ENCODE measurements at regions not wholly inside any gene's neighbourhood (a gene's known extent, or its start where the extent isn't known, plus 50 kb on each side); places are given as distances from the start of the nearest gene placed in this dataset.

DNA sequence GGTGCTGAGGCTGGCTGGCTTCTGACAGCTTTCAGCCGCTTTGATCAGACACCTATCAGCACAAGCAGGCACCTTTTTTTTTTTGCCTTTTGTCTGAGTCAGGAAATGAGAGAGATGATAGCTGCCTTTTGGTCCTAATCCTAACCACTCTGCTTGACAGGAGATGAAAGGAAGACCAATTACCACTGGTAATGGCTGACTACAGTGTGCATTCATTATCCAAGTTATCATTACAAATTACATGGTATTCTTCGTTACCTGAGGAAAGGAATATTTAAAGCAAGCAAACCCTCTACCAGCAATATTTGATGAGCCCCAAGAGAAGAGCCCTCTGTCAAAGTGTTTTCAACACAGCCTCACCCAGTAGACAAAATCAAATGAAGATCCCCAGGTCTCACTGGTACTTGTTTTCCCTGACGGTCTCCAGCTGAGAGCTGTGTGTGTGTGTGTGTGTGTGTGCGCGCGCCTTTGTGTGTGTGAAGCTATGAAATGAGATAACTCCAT is 925.7 kb downstream of the DCDC2C start:
- DNase-seq (ENCODE audit: extremely low read depth, low read depth) = no peak
- no peak overlapping the region for H3K4me3 ChIP-seq (replicated peaks; ENCODE audit: low read depth, low read length)
- TF ChIP-seq, protein P1, sequence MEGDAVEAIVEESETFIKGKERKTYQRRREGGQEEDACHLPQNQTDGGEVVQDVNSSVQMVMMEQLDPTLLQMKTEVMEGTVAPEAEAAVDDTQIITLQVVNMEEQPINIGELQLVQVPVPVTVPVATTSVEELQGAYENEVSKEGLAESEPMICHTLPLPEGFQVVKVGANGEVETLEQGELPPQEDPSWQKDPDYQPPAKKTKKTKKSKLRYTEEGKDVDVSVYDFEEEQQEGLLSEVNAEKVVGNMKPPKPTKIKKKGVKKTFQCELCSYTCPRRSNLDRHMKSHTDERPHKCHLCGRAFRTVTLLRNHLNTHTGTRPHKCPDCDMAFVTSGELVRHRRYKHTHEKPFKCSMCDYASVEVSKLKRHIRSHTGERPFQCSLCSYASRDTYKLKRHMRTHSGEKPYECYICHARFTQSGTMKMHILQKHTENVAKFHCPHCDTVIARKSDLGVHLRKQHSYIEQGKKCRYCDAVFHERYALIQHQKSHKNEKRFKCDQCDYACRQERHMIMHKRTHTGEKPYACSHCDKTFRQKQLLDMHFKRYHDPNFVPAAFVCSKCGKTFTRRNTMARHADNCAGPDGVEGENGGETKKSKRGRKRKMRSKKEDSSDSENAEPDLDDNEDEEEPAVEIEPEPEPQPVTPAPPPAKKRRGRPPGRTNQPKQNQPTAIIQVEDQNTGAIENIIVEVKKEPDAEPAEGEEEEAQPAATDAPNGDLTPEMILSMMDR (IDR thresholded peaks at IDR 0.05; ENCODE audit: low read depth, low read length, missing control alignments) = no peak

DNA sequence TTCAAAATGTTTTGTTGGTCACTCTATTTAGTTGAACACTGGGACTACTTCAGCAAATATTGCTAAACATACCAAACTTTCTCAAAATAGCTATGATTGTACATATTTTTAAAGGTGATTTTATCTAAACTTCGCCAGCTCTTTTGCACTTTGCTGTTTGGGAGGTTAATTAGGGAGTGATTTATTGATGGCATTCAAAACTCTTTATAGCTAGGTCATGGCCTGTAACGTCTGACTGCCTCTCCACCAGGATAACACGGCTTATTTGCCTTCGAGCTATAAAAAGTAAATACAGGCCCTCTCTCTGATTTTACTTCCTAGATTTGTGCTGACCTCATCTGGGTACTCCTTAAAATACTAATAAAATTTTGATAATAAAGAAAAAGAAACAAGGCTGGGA is 931.9 kb downstream of the DCDC2C start:
- no peak for DNase-seq (ENCODE audit: extremely low read depth, low read depth)
- H3K4me3 ChIP-seq (replicated peaks; ENCODE audit: low read depth, low read length) = no peak overlapping the region
- TF ChIP-seq, protein P1 (IDR thresholded peaks at IDR 0.05; ENCODE audit: low read depth, low read length, missing control alignments) = no peak

DNA sequence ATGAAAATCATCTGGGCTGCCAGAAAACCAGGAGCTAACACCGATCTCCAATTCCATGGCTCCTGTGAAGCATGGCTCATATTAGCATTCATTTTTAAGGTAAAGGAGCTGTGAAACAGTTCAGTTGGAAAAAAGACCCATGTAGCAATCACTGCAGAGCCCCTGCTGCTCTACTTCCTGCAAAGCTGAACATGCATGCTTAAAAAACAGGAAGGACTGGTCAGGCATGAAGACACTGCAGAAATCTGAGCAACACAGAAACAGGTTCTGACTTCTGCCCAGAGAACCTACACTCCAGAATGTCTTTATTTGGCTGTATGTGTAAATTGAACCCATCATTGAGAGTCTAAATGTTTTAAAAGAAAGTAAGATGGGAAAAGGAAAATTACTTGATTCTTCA is 950.6 kb downstream of the DCDC2C start:
- TF ChIP-seq, protein P1 (IDR thresholded peaks at IDR 0.05; ENCODE audit: low read depth, low read length, missing control alignments) = no peak

DNA sequence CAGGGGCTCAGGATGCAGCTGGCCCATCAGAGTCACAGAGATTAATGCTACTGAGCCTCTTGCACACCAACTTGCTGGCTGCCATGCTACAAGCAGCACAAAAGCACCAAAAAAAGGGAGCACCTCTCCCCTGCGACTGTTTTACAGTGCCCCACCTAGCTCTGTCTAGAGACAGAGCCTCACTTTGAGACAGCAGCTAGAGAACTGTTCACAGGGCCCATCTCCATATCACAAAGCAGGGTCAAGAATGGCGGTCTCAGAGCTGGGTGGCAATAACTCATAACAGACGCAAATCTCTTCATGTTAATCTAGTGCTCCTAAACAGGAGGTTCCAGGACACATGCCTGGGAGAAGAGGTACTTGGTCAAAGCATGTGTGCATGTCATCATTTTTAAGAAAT is 953.0 kb downstream of the DCDC2C start:
- no peak overlapping the region for H3K4me3 ChIP-seq (replicated peaks; ENCODE audit: low read depth, low read length)
- DNase-seq (ENCODE audit: extremely low read depth, low read depth) = no peak
- TF ChIP-seq, protein P1 (IDR thresholded peaks at IDR 0.05; ENCODE audit: low read depth, low read length, missing control alignments) = no peak

More for the DNA sequence above, 950.6 kb downstream of the DCDC2C start:
- no peak for DNase-seq (ENCODE audit: extremely low read depth, low read depth)
- no peak overlapping the region for H3K4me3 ChIP-seq (replicated peaks; ENCODE audit: low read depth, low read length)

DNA sequence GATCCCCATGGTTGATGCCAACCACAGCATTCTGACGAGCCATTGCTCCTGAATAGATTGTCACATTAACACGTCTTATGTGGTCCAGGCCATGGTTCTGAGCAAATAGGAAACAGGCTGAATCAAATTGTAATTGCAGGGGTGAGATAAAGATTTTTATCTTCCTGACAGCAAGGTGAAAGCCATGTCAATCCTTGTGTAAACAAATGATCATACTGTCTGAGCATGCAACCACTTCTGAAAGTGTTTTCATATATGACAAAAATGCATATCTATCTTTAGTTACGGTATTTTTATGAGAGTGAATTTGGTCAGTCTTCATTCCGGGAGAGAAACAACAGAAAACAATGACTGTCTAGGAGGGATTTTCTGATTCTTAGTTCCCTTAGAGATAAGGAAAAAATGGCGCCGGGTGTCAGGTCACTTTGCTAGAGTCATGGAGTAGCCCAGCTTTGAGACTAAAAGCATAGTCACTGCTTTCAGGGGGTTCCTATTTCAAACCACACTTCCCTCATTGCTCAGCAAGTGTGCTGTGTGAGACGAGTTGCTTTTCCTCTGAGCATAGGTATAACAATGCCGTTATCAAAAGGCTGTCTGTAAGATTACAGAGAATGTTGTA is 958.9 kb downstream of the DCDC2C start:
- no peak for DNase-seq (ENCODE audit: extremely low read depth, low read depth)
- H3K4me3 ChIP-seq (replicated peaks; ENCODE audit: low read depth, low read length) = no peak overlapping the region
- TF ChIP-seq, protein P1 (IDR thresholded peaks at IDR 0.05; ENCODE audit: low read depth, low read length, missing control alignments) = no peak

DNA sequence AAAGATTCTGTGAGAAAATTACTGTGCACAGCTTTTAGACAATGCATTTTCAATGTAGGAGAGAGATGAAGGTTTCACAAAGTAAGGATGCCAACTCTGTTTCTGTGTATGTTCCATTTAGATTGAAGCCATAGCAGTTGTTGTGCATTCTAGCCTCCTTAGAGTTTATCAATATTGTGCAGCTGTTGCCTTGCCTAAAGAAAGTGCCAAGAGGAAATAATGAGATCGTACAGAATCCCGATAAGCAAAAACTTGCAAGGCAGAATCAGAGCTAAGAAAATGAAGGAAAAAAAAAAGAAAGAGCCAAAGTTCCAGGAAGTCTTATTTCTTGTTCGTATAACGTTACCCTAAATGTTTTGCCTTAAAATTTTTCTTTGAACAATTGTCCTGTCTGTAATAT is 965.0 kb downstream of the DCDC2C start:
- DNase-seq (ENCODE audit: extremely low read depth, low read depth) = no peak
- TF ChIP-seq, protein P1 (IDR thresholded peaks at IDR 0.05; ENCODE audit: low read depth, low read length, missing control alignments) = no peak
- H3K4me3 ChIP-seq (replicated peaks; ENCODE audit: low read depth, low read length) = no peak overlapping the region

DNA sequence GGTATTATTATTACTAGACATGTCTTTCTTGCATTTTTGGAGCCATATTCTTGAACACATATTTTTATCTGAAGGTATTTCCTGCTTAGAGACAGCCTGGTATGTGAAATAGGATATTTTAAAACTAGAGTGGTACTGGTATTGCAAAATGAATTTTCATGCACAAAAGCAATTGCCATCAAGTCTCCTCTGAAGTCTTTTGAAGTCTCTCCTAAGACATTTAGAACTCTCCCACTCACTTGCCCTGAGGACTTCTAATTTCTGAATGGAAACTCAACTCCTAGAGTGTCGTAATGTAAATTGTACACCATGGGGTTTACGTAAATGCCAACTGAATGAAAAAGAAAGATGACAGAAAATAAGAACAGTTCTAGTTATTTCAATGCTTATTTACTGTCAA is 967.0 kb downstream of the DCDC2C start:
- TF ChIP-seq, protein P1 (IDR thresholded peaks at IDR 0.05; ENCODE audit: low read depth, low read length, missing control alignments) = no peak
- DNase-seq (ENCODE audit: extremely low read depth, low read depth) = no peak
- no peak overlapping the region for H3K4me3 ChIP-seq (replicated peaks; ENCODE audit: low read depth, low read length)

Measured in HFF-Myc (cell line).